HAP-1 (cell line): ENCODE measurements at regions not wholly inside any gene's neighbourhood (a gene's known extent, or its start where the extent isn't known, plus 50 kb on each side); places are given as distances from the start of the nearest gene placed in this dataset.

Source experiments
- DNase-seq, 2 experiments: peaks; one replicate each; pipeline ENCODE4 v3.0.0-alpha.2; 2016 to 2020; ENCODE audit warnings: low spot score in 2 of 2
- H3K27me3 ChIP-seq: fragments of 250-450 bp; sonication (Bioruptor Pico); 2 replicates; pipeline ENCODE4 v1.5.1; 2020; ENCODE audit warnings: low read depth, mild to moderate bottlenecking, moderate library complexity
- H3K36me3 ChIP-seq: fragments of 250-450 bp; sonication (Bioruptor Pico); replicated peaks from 2 replicates; pipeline ENCODE4 v1.5.1; 2020; ENCODE audit warnings: mild to moderate bottlenecking
- H3K4me1 ChIP-seq: fragments of 250-450 bp; sonication (Bioruptor Pico); 2 replicates; pipeline ENCODE4 v1.5.1; 2020; ENCODE audit warnings: mild to moderate bottlenecking
- H3K4me3 ChIP-seq: fragments of 250-450 bp; sonication (Bioruptor Pico); 2 replicates; pipeline ENCODE4 v1.5.1; 2020; ENCODE audit warnings: mild to moderate bottlenecking, moderate library complexity
- H3K9me3 ChIP-seq: fragments of 250-450 bp; sonication (Bioruptor Pico); 2 replicates; pipeline ENCODE4 v1.5.1; 2020; ENCODE audit warnings: mild to moderate bottlenecking, moderate library complexity
- in situ Hi-C: fragments of 300-500 bp; cut with MboI; formaldehyde crosslinking; loops from 3 replicates; pipeline ENCODE4 v1.14.3; 2020; ENCODE audit warnings: low sequenced_read_pairs, inconsistent platforms, mixed read lengths

GRCh38 chr21:16709866-16710550 is 802.8 kb upstream of the CXADR start:
- no peak for DNase-seq
- Histone ChIP-seq H3K27me3 (no peaks in the 10 kb centered on the region), H3K4me1 (no peaks in the 10 kb centered on the region), H3K36me3 (no peaks in the 10 kb centered on the region), H3K9me3 (no peaks in the 10 kb centered on the region), H3K4me3 (no peak overlapping the region)
- in situ Hi-C loops: no loop called here

- Histone ChIP-seq H3K27me3 (no peaks in the 10 kb centered on the region), H3K36me3 (no peaks in the 10 kb centered on the region), H3K9me3 (no peaks in the 10 kb centered on the region), H3K4me3 (no peak overlapping the region), H3K4me1 (no peaks in the 10 kb centered on the region)
- in situ Hi-C loops: no loop called here
- no peak for DNase-seq
Observed at GRCh38 chr21:16711757-16712156, 801.1 kb upstream of the CXADR start.

GRCh38 chr21:16713331-16714117 is 799.3 kb upstream of the CXADR start:
- no peaks in the 10 kb centered on the region for H3K4me1 ChIP-seq
- H3K27me3 ChIP-seq: no peaks in the 10 kb centered on the region
- H3K36me3 ChIP-seq: no peaks in the 10 kb centered on the region
- in situ Hi-C loops: no loop called here
- no peak for DNase-seq
- no peak overlapping the region for H3K4me3 ChIP-seq
- no peaks in the 10 kb centered on the region for H3K9me3 ChIP-seq

GRCh38 chr21:16740511-16740910 is 772.3 kb upstream of the CXADR start:
- Histone ChIP-seq H3K36me3 (no peaks in the 10 kb centered on the region), H3K9me3 (no peaks in the 10 kb centered on the region; the same call in 1 of the 2 replicates), H3K4me3 (no peak overlapping the region), H3K4me1 (no peaks in the 10 kb centered on the region), H3K27me3 (no peaks in the 10 kb centered on the region)
- in situ Hi-C loops: no loop called here
- DNase-seq: no peak

GRCh38 chr21:16741141-16741665 is 771.6 kb upstream of the CXADR start:
- H3K9me3 ChIP-seq: no peaks in the 10 kb centered on the region; the same call in 1 of the 2 replicates
- H3K4me3 ChIP-seq: no peak overlapping the region
- no peaks in the 10 kb centered on the region for H3K36me3 ChIP-seq
- DNase-seq: no peak
- no peaks in the 10 kb centered on the region for H3K27me3 ChIP-seq
- in situ Hi-C loops: no loop called here
- no peaks in the 10 kb centered on the region for H3K4me1 ChIP-seq

GRCh38 chr21:16742131-16742641 is 770.7 kb upstream of the CXADR start:
- in situ Hi-C loops: no loop called here
- H3K4me3 ChIP-seq: no peak overlapping the region
- H3K27me3 ChIP-seq: no peaks in the 10 kb centered on the region

GRCh38 chr21:16742741-16743140 is 770.1 kb upstream of the CXADR start:
- in situ Hi-C loops: no loop called here

More at GRCh38 chr21:16742131-16742641, 770.7 kb upstream of the CXADR start:
- DNase-seq: no peak
- Histone ChIP-seq H3K4me1 (no peaks in the 10 kb centered on the region), H3K36me3 (no peaks in the 10 kb centered on the region), H3K9me3 (no peaks in the 10 kb centered on the region)

GRCh38 chr21:16743317-16743716 is 769.5 kb upstream of the CXADR start:
- Histone ChIP-seq H3K4me3 (no peak overlapping the region), H3K36me3 (no peaks in the 10 kb centered on the region), H3K9me3 (no peaks in the 10 kb centered on the region), H3K4me1 (no peaks in the 10 kb centered on the region), H3K27me3 (no peaks in the 10 kb centered on the region)
- no peak for DNase-seq
- in situ Hi-C loops: no loop called here

More at GRCh38 chr21:16742741-16743140, 770.1 kb upstream of the CXADR start:
- Histone ChIP-seq H3K4me1 (no peaks in the 10 kb centered on the region), H3K9me3 (no peaks in the 10 kb centered on the region), H3K4me3 (no peak overlapping the region), H3K36me3 (no peaks in the 10 kb centered on the region), H3K27me3 (no peaks in the 10 kb centered on the region)
- DNase-seq: no peak

- Histone ChIP-seq H3K27me3 (no peaks in the 10 kb centered on the region), H3K4me3 (no peak overlapping the region), H3K9me3 (no peaks in the 10 kb centered on the region), H3K4me1 (peaks cover 9% of the 10 kb centered on the region; the same call in 1 of the 2 replicates), H3K36me3 (no peaks in the 10 kb centered on the region)
- no peak for DNase-seq
- in situ Hi-C loops: no loop called here
Observed at GRCh38 chr21:16750926-16751325, 761.9 kb upstream of the CXADR start.

GRCh38 chr21:16751695-16752474 is 761.0 kb upstream of the CXADR start:
- in situ Hi-C loops: no loop called here
- no peaks in the 10 kb centered on the region for H3K36me3 ChIP-seq
- DNase-seq: no peak
- H3K9me3 ChIP-seq: no peaks in the 10 kb centered on the region
- peaks cover 9% of the 10 kb centered on the region; the same call in 1 of the 2 replicates for H3K4me1 ChIP-seq
- no peak overlapping the region for H3K4me3 ChIP-seq
- no peaks in the 10 kb centered on the region for H3K27me3 ChIP-seq

GRCh38 chr21:16752475-16752857 is 760.4 kb upstream of the CXADR start:
- peaks cover 9% of the 10 kb centered on the region; the same call in 1 of the 2 replicates for H3K4me1 ChIP-seq
- in situ Hi-C loops: no loop called here
- H3K27me3 ChIP-seq: no peaks in the 10 kb centered on the region
- no peak for DNase-seq
- H3K9me3 ChIP-seq: no peaks in the 10 kb centered on the region
- no peaks in the 10 kb centered on the region for H3K36me3 ChIP-seq
- H3K4me3 ChIP-seq: no peak overlapping the region

- no peak for DNase-seq
- Histone ChIP-seq H3K4me1 (peaks cover 3% of the 10 kb centered on the region; the same call in 1 of the 2 replicates), H3K4me3 (no peak overlapping the region), H3K27me3 (no peaks in the 10 kb centered on the region), H3K9me3 (no peaks in the 10 kb centered on the region), H3K36me3 (no peaks in the 10 kb centered on the region)
- in situ Hi-C loops: no loop called here
Observed at GRCh38 chr21:16755061-16755460, 757.8 kb upstream of the CXADR start.

GRCh38 chr21:16767201-16767600 is 745.6 kb upstream of the CXADR start:
- H3K4me3 ChIP-seq: no peak overlapping the region
- in situ Hi-C loops: no loop called here
- DNase-seq: no peak

More at GRCh38 chr21:16767201-16767600, 745.6 kb upstream of the CXADR start:
- Histone ChIP-seq H3K27me3 (no peaks in the 10 kb centered on the region), H3K9me3 (no peaks in the 10 kb centered on the region), H3K4me1 (no peaks in the 10 kb centered on the region), H3K36me3 (no peaks in the 10 kb centered on the region)
